ENCODE measurements at regions not wholly inside any gene's neighbourhood (a gene's known extent, or its start where the extent isn't known, plus 50 kb on each side); places are given as distances from the start of the nearest gene placed in this dataset.
"Not testable (repeated sequence)": the region's sequence is repeated elsewhere in the genome, so short reads cannot be mapped to it uniquely, and the experiment has no call there.

- not testable (repeated sequence) for DNase-seq
Observed at GRCh38 chr5:44756097-44756496, 52.6 kb upstream of the MRPS30 start.

- DNase-seq: no peak
Observed at GRCh38 chr5:44747396-44747795, 61.4 kb upstream of the MRPS30 start.

- no peak for DNase-seq
Observed at GRCh38 chr5:44740660-44741059, 68.1 kb upstream of the MRPS30 start.

GRCh38 chr5:44729536-44729935, 79.2 kb upstream of the MRPS30 start:
- DNase-seq: no peak

- DNase-seq: no peak
Observed at GRCh38 chr5:44727100-44727499, 81.6 kb upstream of the MRPS30 start.

GRCh38 chr5:44719856-44720255, 88.9 kb upstream of the MRPS30 start:
- no peak for DNase-seq

GRCh38 chr5:44714871-44715561, 93.7 kb upstream of the MRPS30 start:
- DNase-seq: no peak

- DNase-seq: no peak
Observed at GRCh38 chr5:44713446-44713845, 95.3 kb upstream of the MRPS30 start.

- no peak for DNase-seq
Observed at GRCh38 chr5:44711901-44712300, 96.8 kb upstream of the MRPS30 start.

GRCh38 chr5:44708602-44709001, 100.1 kb upstream of the MRPS30 start:
- DNase-seq: no peak

GRCh38 chr5:44707721-44708120, 101.0 kb upstream of the MRPS30 start:
- DNase-seq: no peak

- no peak for DNase-seq
Observed at GRCh38 chr5:44697025-44697424, 111.7 kb upstream of the MRPS30 start.

GRCh38 chr5:44695259-44695658, 113.5 kb upstream of the MRPS30 start:
- no peak for DNase-seq

GRCh38 chr5:44691802-44692201, 116.9 kb upstream of the MRPS30 start:
- no peak for DNase-seq

- DNase-seq: no peak
Observed at GRCh38 chr5:44681906-44682305, 126.8 kb upstream of the MRPS30 start.

GRCh38 chr5:44679214-44679613, 129.5 kb upstream of the MRPS30 start:
- no peak for DNase-seq

GRCh38 chr5:44675296-44675695, 133.5 kb upstream of the MRPS30 start:
- no peak for DNase-seq

- DNase-seq: no peak
Observed at GRCh38 chr5:44674461-44674860, 134.3 kb upstream of the MRPS30 start.

GRCh38 chr5:44668471-44668870, 140.3 kb upstream of the MRPS30 start:
- not testable (repeated sequence) for DNase-seq

GRCh38 chr5:44665101-44665701, 143.5 kb upstream of the MRPS30 start:
- no peak for DNase-seq

GRCh38 chr5:44664711-44665100, 144.0 kb upstream of the MRPS30 start:
- DNase-seq: no peak

- DNase-seq: no peak
Observed at GRCh38 chr5:44663991-44664710, 144.6 kb upstream of the MRPS30 start.

GRCh38 chr5:44661851-44662250, 146.9 kb upstream of the MRPS30 start:
- no peak for DNase-seq

GRCh38 chr5:44660251-44660650, 148.5 kb upstream of the MRPS30 start:
- no peak for DNase-seq
